ACC112 (cell line): ENCODE measurements at regions not wholly inside any gene's neighbourhood (a gene's known extent, or its start where the extent isn't known, plus 50 kb on each side); places are given as distances from the start of the nearest gene placed in this dataset.

Experiments
- H2AFZ ChIP-seq: fragments of 200-600 bp; sonication (generic); one replicate; pipeline ENCODE4 v1.6.0; 2017; ENCODE audit warnings: antibody characterized with exemption, low read length; ENCODE audit not compliant: unreplicated experiment
- H3K27ac ChIP-seq: fragments of 200-600 bp; sonication (generic); 2 replicates; pipeline ENCODE4 v1.5.1; 2014; ENCODE audit warnings: low read depth, mild to moderate bottlenecking, antibody characterized with exemption, low read length, moderate library complexity
- H3K27me3 ChIP-seq: fragments of 200-600 bp; sonication (generic); 2 replicates; pipeline ENCODE4 v1.6.1; 2014; ENCODE audit warnings: mild to moderate bottlenecking, antibody characterized with exemption, low read length, moderate library complexity, mixed read lengths; ENCODE audit not compliant: insufficient read depth
- H3K36me3 ChIP-seq: fragments of 200-600 bp; sonication (generic); 2 replicates; pipeline ENCODE4 v1.6.1; 2016; ENCODE audit warnings: mild to moderate bottlenecking, antibody characterized with exemption, low read length, moderate library complexity, mixed read lengths; ENCODE audit not compliant: insufficient read depth
- H3K4me1 ChIP-seq: fragments of 200-600 bp; sonication (generic); one replicate; pipeline ENCODE4 v1.6.1; 2016; ENCODE audit warnings: low read length, mixed read lengths; ENCODE audit not compliant: insufficient read depth, unreplicated experiment, control insufficient read depth
- H3K4me3 ChIP-seq: fragments of 200-600 bp; sonication (generic); 2 replicates; pipeline ENCODE4 v1.5.1; 2014; ENCODE audit warnings: mild to moderate bottlenecking, low read depth, low read length
- H3K79me2 ChIP-seq: fragments of 200-600 bp; sonication (generic); one replicate; pipeline ENCODE4 v1.6.0; 2016; ENCODE audit warnings: low read length; ENCODE audit not compliant: control insufficient read depth, unreplicated experiment, insufficient read depth

DNA sequence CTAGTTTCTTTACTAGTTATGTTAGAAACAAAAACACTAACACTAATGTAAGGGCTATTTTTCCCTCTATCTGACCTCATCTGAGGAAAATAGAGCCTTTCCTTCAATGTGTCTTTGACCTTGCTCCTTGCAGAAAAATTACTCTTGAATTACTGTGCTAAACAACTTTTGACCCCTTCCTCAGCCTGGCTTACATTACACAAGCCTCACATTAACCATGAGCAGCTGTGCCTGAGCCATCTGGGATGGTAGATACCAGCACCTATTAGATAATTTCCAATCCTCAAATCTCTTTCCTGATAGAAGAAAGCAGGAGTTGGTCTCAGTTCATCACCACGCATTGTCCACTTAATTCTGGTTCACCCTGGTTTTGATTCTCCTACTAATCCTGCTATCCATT is 134.4 kb upstream of the NCAM1 start:
- H3K36me3 ChIP-seq = no peaks in the 10 kb centered on the region
- no peaks in the 10 kb centered on the region for H3K27me3 ChIP-seq
- H2AFZ ChIP-seq = no peak overlapping the region
- no peak overlapping the region for H3K27ac ChIP-seq
- H3K79me2 ChIP-seq = no peaks in the 10 kb centered on the region
- H3K4me3 ChIP-seq = no peak overlapping the region
- no peaks in the 10 kb centered on the region for H3K4me1 ChIP-seq

- H3K79me2 ChIP-seq = no peaks in the 10 kb centered on the region
- H3K4me1 ChIP-seq = no peaks in the 10 kb centered on the region
- H3K4me3 ChIP-seq = no peak overlapping the region
- H3K27me3 ChIP-seq = no peaks in the 10 kb centered on the region
- H3K27ac ChIP-seq = no peak overlapping the region
- no peak overlapping the region for H2AFZ ChIP-seq
- no peaks in the 10 kb centered on the region for H3K36me3 ChIP-seq
Measured at GRCh38 chr11:112828421-112828820, 132.8 kb upstream of the NCAM1 start.

DNA sequence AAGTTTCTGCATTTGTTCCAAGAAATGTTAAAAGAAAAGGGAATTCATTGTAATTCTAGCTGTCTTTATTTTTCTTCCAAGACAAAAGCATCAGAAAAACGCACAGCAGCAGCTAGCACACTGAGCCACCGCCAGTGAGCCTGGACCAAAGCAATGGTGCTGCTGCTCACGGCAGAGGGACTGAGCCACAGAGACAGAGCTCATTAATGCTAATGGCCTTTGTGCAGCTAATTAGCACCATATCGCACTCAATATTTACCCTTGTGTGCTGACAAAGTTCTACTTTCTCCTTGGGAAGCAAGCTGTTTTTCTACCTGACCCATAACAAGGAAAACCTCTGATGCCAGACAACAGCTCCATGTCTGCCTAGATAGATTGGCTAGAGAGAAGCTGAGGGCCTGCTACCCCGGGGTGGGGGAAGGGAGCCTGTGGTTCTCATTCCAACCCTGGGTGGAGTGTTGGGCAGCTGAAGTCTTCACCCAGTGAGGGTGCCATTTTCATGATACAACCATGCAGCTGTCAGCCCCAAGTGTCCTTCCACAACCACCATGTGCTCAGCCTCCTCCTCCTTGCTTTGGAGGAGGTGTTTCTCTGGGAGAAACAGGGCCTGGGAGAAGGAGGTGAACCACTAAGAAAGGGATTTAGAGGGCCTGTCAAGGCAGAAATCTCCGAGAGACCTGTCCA is 131.1 kb upstream of the NCAM1 start:
- Histone ChIP-seq H3K36me3 (no peaks in the 10 kb centered on the region), H3K4me1 (no peaks in the 10 kb centered on the region), H3K79me2 (no peaks in the 10 kb centered on the region), H3K4me3 (no peak overlapping the region), H3K27ac (no peak overlapping the region), H2AFZ (no peak overlapping the region), H3K27me3 (no peaks in the 10 kb centered on the region)

GRCh38 chr11:112831041-112831440 is 130.2 kb upstream of the NCAM1 start:
- no peaks in the 10 kb centered on the region for H3K4me1 ChIP-seq

GRCh38 chr11:112831969-112832766 is 129.1 kb upstream of the NCAM1 start:
- Histone ChIP-seq H2AFZ (no peak overlapping the region), H3K4me1 (no peaks in the 10 kb centered on the region), H3K79me2 (no peaks in the 10 kb centered on the region), H3K27ac (no peak overlapping the region), H3K27me3 (no peaks in the 10 kb centered on the region), H3K4me3 (no peak overlapping the region), H3K36me3 (no peaks in the 10 kb centered on the region)

More at GRCh38 chr11:112831041-112831440, 130.2 kb upstream of the NCAM1 start:
- H3K36me3 ChIP-seq = no peaks in the 10 kb centered on the region
- no peaks in the 10 kb centered on the region for H3K79me2 ChIP-seq
- no peak overlapping the region for H3K27ac ChIP-seq
- H3K27me3 ChIP-seq = no peaks in the 10 kb centered on the region
- H3K4me3 ChIP-seq = no peak overlapping the region
- no peak overlapping the region for H2AFZ ChIP-seq

GRCh38 chr11:112834277-112834755 is 126.9 kb upstream of the NCAM1 start:
- Histone ChIP-seq H3K27me3 (no peaks in the 10 kb centered on the region), H3K79me2 (no peaks in the 10 kb centered on the region), H2AFZ (no peak overlapping the region), H3K36me3 (no peaks in the 10 kb centered on the region), H3K4me3 (no peak overlapping the region), H3K4me1 (no peaks in the 10 kb centered on the region), H3K27ac (no peak overlapping the region)

GRCh38 chr11:112835591-112836255 is 125.5 kb upstream of the NCAM1 start:
- H3K4me3 ChIP-seq = no peak overlapping the region
- no peak overlapping the region for H3K27ac ChIP-seq
- no peaks in the 10 kb centered on the region for H3K36me3 ChIP-seq
- H3K79me2 ChIP-seq = no peaks in the 10 kb centered on the region
- H3K4me1 ChIP-seq = no peaks in the 10 kb centered on the region
- H3K27me3 ChIP-seq = no peaks in the 10 kb centered on the region
- H2AFZ ChIP-seq = no peak overlapping the region

DNA sequence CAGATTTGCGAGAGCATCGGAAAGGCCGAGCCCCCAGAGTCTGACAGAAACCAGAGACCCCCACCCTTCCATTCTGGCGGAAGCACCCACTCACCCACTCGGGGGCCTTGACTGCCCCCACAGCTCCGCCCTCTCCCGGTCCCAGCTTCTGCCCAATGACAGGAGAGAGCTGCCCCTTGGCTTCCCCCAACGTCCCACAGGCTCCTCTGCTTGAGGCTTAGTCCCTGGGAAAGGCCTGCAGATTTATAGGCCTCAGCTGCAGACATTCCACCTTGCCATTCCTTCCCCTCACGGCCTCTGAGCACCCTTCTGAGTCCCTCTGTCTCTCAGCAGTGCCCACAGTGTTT is 125.0 kb upstream of the NCAM1 start:
- Histone ChIP-seq H3K36me3 (no peaks in the 10 kb centered on the region), H3K27me3 (no peaks in the 10 kb centered on the region), H3K4me3 (no peak overlapping the region), H3K4me1 (no peaks in the 10 kb centered on the region), H3K79me2 (no peaks in the 10 kb centered on the region), H3K27ac (no peak overlapping the region), H2AFZ (no peak overlapping the region)

DNA sequence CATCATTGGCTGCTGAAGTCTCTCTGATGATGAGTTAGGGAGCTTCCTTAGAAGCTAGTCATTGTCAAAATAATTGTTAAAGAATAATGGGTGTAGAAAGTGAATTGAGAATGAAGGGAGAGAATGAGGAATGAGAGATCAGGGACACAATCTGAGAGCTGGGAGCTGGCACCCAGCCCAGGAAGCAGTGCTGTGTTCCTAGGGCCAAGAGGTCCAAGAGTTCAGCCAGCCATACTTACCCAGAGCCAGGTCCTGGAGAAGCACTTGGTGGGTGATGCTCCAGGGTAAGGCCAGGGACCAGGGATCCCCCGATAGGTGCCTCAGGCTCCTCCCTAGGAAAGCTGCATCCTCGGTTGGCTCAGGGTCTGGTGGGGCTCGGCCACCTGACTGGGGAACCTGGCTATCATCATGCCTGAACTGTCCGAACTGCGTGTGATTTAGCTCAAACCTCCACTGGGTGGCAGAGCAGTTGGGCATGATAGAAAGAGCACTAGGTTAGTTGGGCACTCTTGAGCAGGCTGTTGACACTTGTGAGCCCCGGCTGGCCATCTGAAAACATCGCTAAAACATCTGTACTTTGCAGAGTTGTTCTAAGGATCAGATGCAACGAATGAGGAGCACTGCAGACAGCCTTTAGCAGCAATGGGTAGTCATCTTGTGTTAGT is 123.9 kb upstream of the NCAM1 start:
- no peaks in the 10 kb centered on the region for H3K36me3 ChIP-seq
- no peak overlapping the region for H2AFZ ChIP-seq
- H3K27ac ChIP-seq = no peak overlapping the region

GRCh38 chr11:112839051-112839450 is 122.2 kb upstream of the NCAM1 start:
- H3K4me3 ChIP-seq = no peak overlapping the region
- H3K27ac ChIP-seq = no peak overlapping the region
- H3K79me2 ChIP-seq = no peaks in the 10 kb centered on the region
- no peak overlapping the region for H2AFZ ChIP-seq
- no peaks in the 10 kb centered on the region for H3K4me1 ChIP-seq
- H3K27me3 ChIP-seq = no peaks in the 10 kb centered on the region
- H3K36me3 ChIP-seq = no peaks in the 10 kb centered on the region

More for the DNA sequence above, 123.9 kb upstream of the NCAM1 start:
- Histone ChIP-seq H3K4me1 (no peaks in the 10 kb centered on the region), H3K27me3 (no peaks in the 10 kb centered on the region), H3K4me3 (no peak overlapping the region), H3K79me2 (no peaks in the 10 kb centered on the region)
